Suprapubic skin (tissue), 4 donors: ENCODE measurements at regions not wholly inside any gene's neighbourhood (a gene's known extent, or its start where the extent isn't known, plus 50 kb on each side); places are given as distances from the start of the nearest gene placed in this dataset.

Source experiments
- DNase-seq, 2 donors: peaks; one replicate each; pipeline ENCODE4 v3.0.0-alpha.2; 2019; ENCODE audit warnings: low spot score in 2 of 2
- H3K27ac ChIP-seq: fragments of 200-600 bp; sonication (generic); one replicate; pipeline ENCODE4 v1.5.1; 2019
- H3K27me3 ChIP-seq: fragments of 200-600 bp; sonication (generic); one replicate; pipeline ENCODE4 v1.5.1; 2019
- H3K36me3 ChIP-seq: fragments of 200-600 bp; sonication (generic); one replicate; pipeline ENCODE4 v1.5.1; 2019
- H3K4me1 ChIP-seq: fragments of 200-600 bp; sonication (generic); one replicate; pipeline ENCODE4 v1.5.1; 2019
- H3K4me3 ChIP-seq: fragments of 200-600 bp; sonication (generic); one replicate; pipeline ENCODE4 v1.5.1; 2019; ENCODE audit warnings: mild to moderate bottlenecking
- H3K9me3 ChIP-seq: fragments of 200-600 bp; sonication (generic); one replicate; pipeline ENCODE4 v1.5.1; 2019
- EP300 ChIP-seq: sonication (generic); formaldehyde crosslinking; IDR thresholded peaks from one replicate; pipeline ENCODE4 v1.6.1; 2017; ENCODE audit warnings: antibody characterized with exemption
- POLR2A ChIP-seq, 2 donors: fragments of 450-650 bp; IDR thresholded peaks; one replicate each; pipeline ENCODE4 v1.6.1; 2017; ENCODE audit warnings: antibody characterized with exemption in 2 of 2, mild to moderate bottlenecking in 2 of 2, moderate library complexity in 2 of 2
- POLR2AphosphoS5 ChIP-seq, 3 donors: sonication (generic); formaldehyde crosslinking; IDR thresholded peaks; one replicate each; pipeline ENCODE4 v1.6.1; 2017; ENCODE audit warnings: antibody characterized with exemption in 3 of 3
- WGBS: methylation state at CpG from one replicate; pipeline ENCODE4 v1.1.5; 2018; 5-methylcytosine and 5-hydroxymethylcytosine counted together
- TF ChIP-seq, protein P1 (sequence below), 2 donors: fragments of 200-600 bp in 1 of 2; fragments of 450-650 bp in 1 of 2; sonication (generic) in 1 of 2; IDR thresholded peaks; one replicate each; pipeline ENCODE4 v1.5.1; 2016 to 2019; ENCODE audit warnings: antibody characterized with exemption in 2 of 2, mild to moderate bottlenecking in 1 of 2, moderate library complexity in 1 of 2

DNA sequence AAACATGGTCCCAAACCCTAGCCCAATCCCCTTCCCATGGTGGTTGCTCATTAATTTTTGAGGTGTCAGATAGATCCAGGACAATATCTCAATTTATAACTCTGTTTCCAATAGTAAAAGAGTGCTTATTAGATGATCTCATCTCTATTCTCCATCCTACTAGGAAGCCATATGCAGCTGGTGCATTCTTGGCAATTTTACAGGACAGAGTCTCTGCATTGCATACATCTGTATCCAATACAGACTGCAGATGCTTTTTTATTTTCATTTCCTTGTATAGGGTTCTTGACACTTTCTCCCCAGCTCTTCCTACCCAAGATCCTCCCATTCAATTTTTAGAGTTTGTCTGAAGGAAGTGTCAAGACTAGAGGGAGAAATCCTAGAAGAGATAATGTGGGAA lies 194.8 kb upstream of the DPH6 start:
- no peak overlapping the region for H3K27ac ChIP-seq
- no peaks in the 10 kb centered on the region for H3K9me3 ChIP-seq
- no peak for DNase-seq
- TF ChIP-seq POLR2A (IDR thresholded peaks at IDR 0.05) (no peak), POLR2AphosphoS5 (IDR thresholded peaks at IDR 0.05) (no peak), EP300 (no peak)
- TF ChIP-seq, protein P1, sequence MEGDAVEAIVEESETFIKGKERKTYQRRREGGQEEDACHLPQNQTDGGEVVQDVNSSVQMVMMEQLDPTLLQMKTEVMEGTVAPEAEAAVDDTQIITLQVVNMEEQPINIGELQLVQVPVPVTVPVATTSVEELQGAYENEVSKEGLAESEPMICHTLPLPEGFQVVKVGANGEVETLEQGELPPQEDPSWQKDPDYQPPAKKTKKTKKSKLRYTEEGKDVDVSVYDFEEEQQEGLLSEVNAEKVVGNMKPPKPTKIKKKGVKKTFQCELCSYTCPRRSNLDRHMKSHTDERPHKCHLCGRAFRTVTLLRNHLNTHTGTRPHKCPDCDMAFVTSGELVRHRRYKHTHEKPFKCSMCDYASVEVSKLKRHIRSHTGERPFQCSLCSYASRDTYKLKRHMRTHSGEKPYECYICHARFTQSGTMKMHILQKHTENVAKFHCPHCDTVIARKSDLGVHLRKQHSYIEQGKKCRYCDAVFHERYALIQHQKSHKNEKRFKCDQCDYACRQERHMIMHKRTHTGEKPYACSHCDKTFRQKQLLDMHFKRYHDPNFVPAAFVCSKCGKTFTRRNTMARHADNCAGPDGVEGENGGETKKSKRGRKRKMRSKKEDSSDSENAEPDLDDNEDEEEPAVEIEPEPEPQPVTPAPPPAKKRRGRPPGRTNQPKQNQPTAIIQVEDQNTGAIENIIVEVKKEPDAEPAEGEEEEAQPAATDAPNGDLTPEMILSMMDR (IDR thresholded peaks at IDR 0.05) = no peak
- no peaks in the 10 kb centered on the region for H3K27me3 ChIP-seq
- no peaks in the 10 kb centered on the region for H3K36me3 ChIP-seq
- H3K4me3 ChIP-seq = no peak overlapping the region
- H3K4me1 ChIP-seq = no peaks in the 10 kb centered on the region

DNA sequence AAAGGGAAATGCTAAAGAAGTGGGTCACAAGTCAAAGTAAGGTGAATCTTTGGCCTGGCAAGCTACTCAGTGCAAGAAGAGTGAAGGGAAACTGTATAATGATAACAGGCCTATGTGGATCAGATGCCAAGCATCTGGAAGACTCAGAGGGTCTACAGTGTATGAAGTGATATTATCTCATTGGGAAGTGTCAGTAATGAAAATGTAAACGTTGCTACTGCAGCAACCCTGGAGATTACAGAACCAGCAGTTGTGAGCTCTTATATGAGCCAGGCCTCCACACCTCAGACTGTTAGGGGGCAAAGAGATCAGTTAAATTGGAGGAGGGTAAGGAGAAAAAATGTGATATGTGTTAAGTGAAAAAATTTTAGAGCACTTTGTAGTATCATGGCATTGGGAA lies 195.4 kb upstream of the DPH6 start:
- Histone ChIP-seq H3K4me3 (no peak overlapping the region), H3K27ac (no peak overlapping the region), H3K27me3 (no peaks in the 10 kb centered on the region), H3K36me3 (no peaks in the 10 kb centered on the region), H3K9me3 (no peaks in the 10 kb centered on the region), H3K4me1 (no peaks in the 10 kb centered on the region)
- DNase-seq = no peak
- 72% methylated on average over 1 of the region's 1 CpG for WGBS
- TF ChIP-seq POLR2AphosphoS5 (IDR thresholded peaks at IDR 0.05) (no peak), EP300 (no peak), POLR2A (IDR thresholded peaks at IDR 0.05) (no peak)
- TF ChIP-seq, protein P1 (IDR thresholded peaks at IDR 0.05) = no peak

DNA sequence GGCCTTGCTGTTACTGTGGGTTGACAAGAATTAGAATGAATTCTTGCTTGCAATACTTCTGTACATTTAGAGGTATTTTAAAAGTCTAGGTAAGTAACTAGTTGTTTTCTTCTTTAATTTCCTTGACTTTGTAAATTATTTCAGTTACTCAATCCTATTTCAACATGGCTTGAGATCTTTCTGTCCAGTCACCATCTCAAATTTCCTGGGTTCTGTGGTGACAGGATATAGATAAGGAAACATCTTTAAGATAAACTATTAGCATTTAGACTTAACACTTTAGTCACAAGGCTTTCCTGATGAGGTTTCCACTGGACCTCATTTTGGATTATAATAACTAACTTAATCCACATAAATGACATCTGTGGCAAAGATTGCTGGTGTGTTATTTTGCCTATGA lies 195.9 kb upstream of the DPH6 start:
- no peaks in the 10 kb centered on the region for H3K4me1 ChIP-seq
- no peak for DNase-seq
- H3K4me3 ChIP-seq = no peak overlapping the region
- H3K27ac ChIP-seq = no peak overlapping the region
- H3K36me3 ChIP-seq = no peaks in the 10 kb centered on the region
- H3K27me3 ChIP-seq = no peaks in the 10 kb centered on the region
- H3K9me3 ChIP-seq = no peaks in the 10 kb centered on the region
- TF ChIP-seq POLR2AphosphoS5 (IDR thresholded peaks at IDR 0.05) (no peak), POLR2A (IDR thresholded peaks at IDR 0.05) (no peak), EP300 (no peak)
- TF ChIP-seq, protein P1 (IDR thresholded peaks at IDR 0.05) = no peak

DNA sequence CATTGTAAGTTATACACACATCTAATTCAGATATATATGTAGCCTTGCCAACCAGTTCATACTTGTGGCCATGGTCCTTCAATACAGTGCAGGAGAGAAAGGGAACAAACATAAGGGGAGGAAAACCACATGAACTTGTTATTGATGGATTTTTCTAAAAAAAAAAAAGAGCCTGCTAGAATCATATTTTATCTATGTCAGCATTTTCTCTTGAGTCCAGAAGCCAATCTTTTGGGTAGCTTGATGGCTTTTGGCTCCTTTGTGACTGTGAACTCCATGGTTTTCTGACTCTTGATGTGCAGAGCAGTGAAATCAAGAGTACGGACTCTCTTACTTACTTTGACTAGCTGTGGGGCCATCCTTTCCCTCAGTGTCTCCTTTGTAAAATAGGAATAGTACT lies 197.4 kb upstream of the DPH6 start:
- Histone ChIP-seq H3K36me3 (no peaks in the 10 kb centered on the region), H3K4me3 (no peak overlapping the region), H3K4me1 (no peaks in the 10 kb centered on the region), H3K27me3 (no peaks in the 10 kb centered on the region), H3K27ac (no peak overlapping the region), H3K9me3 (no peaks in the 10 kb centered on the region)
- no peak for TF ChIP-seq POLR2AphosphoS5 (IDR thresholded peaks at IDR 0.05)
- TF ChIP-seq, protein P1 (IDR thresholded peaks at IDR 0.05) = no peak
- no peak for TF ChIP-seq EP300
- TF ChIP-seq POLR2A (IDR thresholded peaks at IDR 0.05) = no peak
- no peak for DNase-seq
- WGBS = 97% methylated on average over 1 of the region's 1 CpG

DNA sequence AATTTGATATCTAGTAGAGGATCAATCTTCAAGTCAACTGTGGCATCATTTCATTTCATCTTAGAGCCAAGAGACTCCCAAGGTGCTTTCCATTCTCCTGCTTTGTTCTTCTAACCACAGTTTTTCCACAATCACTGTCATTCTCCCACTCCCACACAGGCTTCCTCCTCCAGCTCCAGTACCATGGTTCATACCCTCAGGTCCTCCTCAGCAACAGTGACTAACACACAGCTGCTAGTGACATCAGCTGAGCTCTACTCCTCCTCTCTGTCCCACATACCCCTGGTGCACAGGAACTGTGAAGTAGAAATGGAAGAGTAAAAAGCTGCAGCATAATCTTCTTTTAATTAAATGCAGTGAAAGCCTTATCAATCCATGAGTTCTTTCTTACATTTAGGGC lies 200.2 kb upstream of the DPH6 start:
- Histone ChIP-seq H3K4me3 (no peak overlapping the region), H3K27me3 (no peaks in the 10 kb centered on the region), H3K27ac (no peak overlapping the region), H3K36me3 (no peaks in the 10 kb centered on the region), H3K9me3 (no peaks in the 10 kb centered on the region), H3K4me1 (no peaks in the 10 kb centered on the region)
- TF ChIP-seq POLR2AphosphoS5 (IDR thresholded peaks at IDR 0.05) (no peak), POLR2A (IDR thresholded peaks at IDR 0.05) (no peak), EP300 (no peak)
- TF ChIP-seq, protein P1 (IDR thresholded peaks at IDR 0.05) = no peak
- DNase-seq = no peak
